Activated B cell treated with CpG ODN at 0.5 μM for 24 hours (primary cell): ENCODE measurements at regions not wholly inside any gene's neighbourhood (a gene's known extent, or its start where the extent isn't known, plus 50 kb on each side); places are given as distances from the start of the nearest gene placed in this dataset.

Source experiments
- ATAC-seq: fragments of 200-7000 bp; cut with Tn5 transposase; one replicate; pipeline ENCODE4 v1.10.0; 2021; ENCODE audit warnings: low read depth, mild to moderate bottlenecking, moderate library complexity
- CTCF ChIA-PET: fragments of 350-600 bp; sonication (Branson Sonifier 250); formaldehyde crosslinking; loops from one replicate; lab custom pipeline; 2021; ENCODE audit warnings: antibody characterized with exemption; lab: Charles Lee
- POLR2A ChIA-PET: fragments of 350-600 bp; sonication (Branson Sonifier 250); formaldehyde crosslinking; loops from one replicate; lab custom pipeline; 2021; ENCODE audit warnings: antibody characterized with exemption; lab: Charles Lee
- DNase-seq: peaks from one replicate; pipeline ENCODE4 v3.0.0; 2022
- H3K27ac Mint-ChIP-seq: one replicate; pipeline ENCODE4 v1.8.0; 2020; ENCODE audit warnings: mixed read lengths
- H3K27me3 Mint-ChIP-seq: one replicate; pipeline ENCODE4 v1.8.0; 2021; ENCODE audit warnings: mixed read lengths
- H3K36me3 Mint-ChIP-seq: one replicate; pipeline ENCODE4 v1.8.0; 2021; ENCODE audit warnings: low read depth, mixed read lengths
- H3K4me1 Mint-ChIP-seq: one replicate; pipeline ENCODE4 v1.8.0; 2021; ENCODE audit warnings: mixed read lengths
- H3K4me3 Mint-ChIP-seq: one replicate; pipeline ENCODE4 v1.8.0; 2020; ENCODE audit warnings: mild to moderate bottlenecking, mixed read lengths
- H3K9me3 Mint-ChIP-seq: one replicate; pipeline ENCODE4 v1.8.0; 2020; ENCODE audit warnings: mixed read lengths
- CTCF ChIP-seq: fragments of 200-600 bp; IDR thresholded peaks from one replicate; pipeline ENCODE4 v1.8.0; 2022; ENCODE audit warnings: antibody characterized with exemption, mild to moderate bottlenecking
- intact Hi-C: fragments of 100-400 bp; cut with micrococcal nuclease; formaldehyde crosslinking; loops from one replicate; pipeline ENCODE4 v1.15.1; 2024

- intact Hi-C loops: no loop called here
- Mint-ChIP-seq H3K4me1 (peaks cover 40% of the 10 kb centered on the region), H3K4me3 (no peak overlapping the region), H3K27me3 (no peaks in the 10 kb centered on the region), H3K27ac (peak overlapping the region; percentile 37), H3K9me3 (peaks cover 11% of the 10 kb centered on the region), H3K36me3 (peaks cover 11% of the 10 kb centered on the region)
- ATAC-seq (no peak), DNase-seq (no peak)
- ChIA-PET CTCF (no interaction called here), POLR2A (no interaction called here)
- no peak for TF ChIP-seq CTCF
Measured at GRCh38 chr12:14243941-14244340, 121.5 kb upstream of the ATF7IP start.

- ChIA-PET CTCF (no interaction called here), POLR2A (interaction anchor here (0.6 to 0.7 kb wide), 2 partner anchors 177 to 526 kb away, joined by 3 read pairs; a partner anchor contains a TSS)
- peaks cover 10% of the 10 kb centered on the region for H3K36me3 Mint-ChIP-seq
- intact Hi-C loops: no loop called here
- H3K4me3 Mint-ChIP-seq: peak overlapping the region; percentile 44
- peaks cover 29% of the 10 kb centered on the region for H3K4me1 Mint-ChIP-seq
- DNase-seq (no peak), ATAC-seq (no peak)
- peaks cover 11% of the 10 kb centered on the region for H3K9me3 Mint-ChIP-seq
- TF ChIP-seq CTCF: no peak
- peak overlapping the region; percentile 37 for H3K27ac Mint-ChIP-seq
- H3K27me3 Mint-ChIP-seq: no peaks in the 10 kb centered on the region
Measured at GRCh38 chr12:14244876-14245669, 120.4 kb upstream of the ATF7IP start.

- H3K4me3 Mint-ChIP-seq: no peak overlapping the region
- ChIA-PET POLR2A (interaction anchor here (0.6 kb wide), 1 partner anchor 531 kb away, joined by 17 read pairs; no protein-coding TSS in a partner anchor), CTCF (no interaction called here)
Measured at GRCh38 chr12:14247166-14247565, 118.3 kb upstream of the ATF7IP start.

GRCh38 chr12:14249368-14249767, 116.1 kb upstream of the ATF7IP start:
- DNase-seq (no peak), ATAC-seq (no peak)
- H3K4me3 Mint-ChIP-seq: no peak overlapping the region
- TF ChIP-seq CTCF: no peak
- peaks cover 6% of the 10 kb centered on the region for H3K9me3 Mint-ChIP-seq
- H3K27me3 Mint-ChIP-seq: no peaks in the 10 kb centered on the region
- ChIA-PET CTCF (no interaction called here), POLR2A (interaction anchor here (0.6 kb wide), 1 partner anchor 265 kb away, joined by 3 read pairs; no protein-coding TSS in a partner anchor)
- H3K36me3 Mint-ChIP-seq: no peaks in the 10 kb centered on the region
- no peak overlapping the region for H3K27ac Mint-ChIP-seq
- H3K4me1 Mint-ChIP-seq: peaks cover 29% of the 10 kb centered on the region
- intact Hi-C loops: no loop called here

More at GRCh38 chr12:14247166-14247565, 118.3 kb upstream of the ATF7IP start:
- intact Hi-C loops: no loop called here
- DNase-seq (no peak), ATAC-seq (no peak)
- Mint-ChIP-seq H3K9me3 (peaks cover 8% of the 10 kb centered on the region), H3K27me3 (no peaks in the 10 kb centered on the region), H3K4me1 (peaks cover 28% of the 10 kb centered on the region), H3K27ac (no peak overlapping the region), H3K36me3 (peaks cover 3% of the 10 kb centered on the region)
- TF ChIP-seq CTCF: no peak

- Mint-ChIP-seq H3K36me3 (peaks cover 8% of the 10 kb centered on the region), H3K27ac (peak overlapping the region; percentile 56), H3K27me3 (no peaks in the 10 kb centered on the region), H3K4me1 (peaks cover 51% of the 10 kb centered on the region), H3K4me3 (no peak overlapping the region), H3K9me3 (no peaks in the 10 kb centered on the region)
- no peak for TF ChIP-seq CTCF
- ChIA-PET CTCF (interaction anchor here (0.9 to 2.5 kb wide), 4 partner anchors 13 to 113 kb away, joined by 3 to 9 read pairs (median 6); partner anchors contain the start of gene ATF7IP), POLR2A (interaction anchor here (0.6 to 2.5 kb wide), 10 partner anchors 13 to 658 kb away, joined by 4 to 11 read pairs (median 6); partner anchors contain the start of gene ATF7IP)
- no peak for ATAC-seq
- intact Hi-C loops: no loop called here
- DNase-seq: no peak
Measured at GRCh38 chr12:14252697-14253096, 112.8 kb upstream of the ATF7IP start.
